NCI-H748 (cell line): ENCODE measurements at regions not wholly inside any gene's neighbourhood (a gene's known extent, or its start where the extent isn't known, plus 50 kb on each side); places are given as distances from the start of the nearest gene placed in this dataset.
"Not testable (repeated sequence)": the region's sequence is repeated elsewhere in the genome, so short reads cannot be mapped to it uniquely, and the experiment has no call there.

Source experiments
- DNase-seq: peaks from one replicate; lab custom pipeline; 2025; ENCODE audit not compliant: unreplicated experiment; lab: John Stamatoyannopoulos, UW

GRCh38 chr12:23146070-23146469 lies 521.1 kb downstream of the ETNK1 start:
- DNase-seq = not testable (repeated sequence)

GRCh38 chr12:23168459-23168858 lies 543.5 kb downstream of the ETNK1 start:
- no peak for DNase-seq

GRCh38 chr12:23169012-23169695 lies 544.2 kb downstream of the ETNK1 start:
- no peak for DNase-seq

- DNase-seq = no peak
These were observed 544.7 kb downstream of the ETNK1 start for GRCh38 chr12:23169696-23170013.

- no peak for DNase-seq
These were observed 549.9 kb downstream of the ETNK1 start for GRCh38 chr12:23174917-23175316.

- no peak for DNase-seq
These were observed 560.4 kb downstream of the ETNK1 start for GRCh38 chr12:23185346-23185745.

- DNase-seq = no peak
These were observed 562.0 kb downstream of the ETNK1 start for GRCh38 chr12:23186950-23187349.

- no peak for DNase-seq
These were observed 568.6 kb downstream of the ETNK1 start for GRCh38 chr12:23193552-23193951.

- DNase-seq = no peak
These were observed 572.3 kb downstream of the ETNK1 start for GRCh38 chr12:23197266-23197665.

GRCh38 chr12:23202728-23203127 lies 577.8 kb downstream of the ETNK1 start:
- DNase-seq = no peak

- peak; percentile 65 for DNase-seq
These were observed 580.2 kb downstream of the ETNK1 start for GRCh38 chr12:23204933-23205778.

- DNase-seq = no peak
These were observed 584.8 kb downstream of the ETNK1 start for GRCh38 chr12:23209793-23210192.

GRCh38 chr12:23210573-23210972 lies 585.6 kb downstream of the ETNK1 start:
- DNase-seq = no peak

GRCh38 chr12:23211384-23212320 lies 586.7 kb downstream of the ETNK1 start:
- no peak for DNase-seq

- no peak for DNase-seq
These were observed 592.2 kb downstream of the ETNK1 start for GRCh38 chr12:23217158-23217557.

- DNase-seq = no peak
These were observed 592.7 kb downstream of the ETNK1 start for GRCh38 chr12:23217667-23218066.

GRCh38 chr12:23221066-23221465 lies 596.1 kb downstream of the ETNK1 start:
- DNase-seq = peak; percentile 41

GRCh38 chr12:23221926-23222325 lies 597.0 kb downstream of the ETNK1 start:
- DNase-seq = no peak

- DNase-seq = no peak
These were observed 597.8 kb downstream of the ETNK1 start for GRCh38 chr12:23222801-23223200.

GRCh38 chr12:23228101-23228500 lies 603.1 kb downstream of the ETNK1 start:
- no peak for DNase-seq

- DNase-seq = no peak
These were observed 605.9 kb downstream of the ETNK1 start for GRCh38 chr12:23230899-23231298.
